HG02885 (cell line): ENCODE measurements at regions not wholly inside any gene's neighbourhood (a gene's known extent, or its start where the extent isn't known, plus 50 kb on each side); places are given as distances from the start of the nearest gene placed in this dataset.

Experiments used
- ATAC-seq: cut with Tn5 transposase; IDR thresholded peaks from one replicate; pipeline ENCODE4 v1.9.1; 2021; ENCODE audit warnings: mild to moderate bottlenecking; ENCODE audit not compliant: unreplicated experiment, poor library complexity

DNA sequence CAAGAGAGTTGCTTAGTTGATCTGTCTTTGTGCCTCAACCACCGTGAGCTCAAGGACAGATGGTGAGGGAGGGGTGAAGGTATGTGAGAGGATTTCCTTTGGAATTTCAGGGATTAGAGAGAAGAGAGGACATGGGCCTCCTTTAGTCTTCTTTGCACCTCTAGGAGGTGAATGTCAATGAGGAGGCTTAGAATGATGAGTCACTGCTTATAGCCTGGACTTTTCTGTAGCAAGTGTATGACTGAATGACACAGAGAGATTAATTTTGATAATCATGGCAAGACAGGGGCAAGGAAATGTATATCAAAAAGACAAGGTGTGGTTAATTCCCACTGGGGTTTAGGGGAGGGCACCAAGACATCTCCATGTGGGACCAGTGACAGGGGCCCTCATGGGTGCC lies 947.3 kb upstream of the TENM4 start:
- no peak for ATAC-seq

DNA sequence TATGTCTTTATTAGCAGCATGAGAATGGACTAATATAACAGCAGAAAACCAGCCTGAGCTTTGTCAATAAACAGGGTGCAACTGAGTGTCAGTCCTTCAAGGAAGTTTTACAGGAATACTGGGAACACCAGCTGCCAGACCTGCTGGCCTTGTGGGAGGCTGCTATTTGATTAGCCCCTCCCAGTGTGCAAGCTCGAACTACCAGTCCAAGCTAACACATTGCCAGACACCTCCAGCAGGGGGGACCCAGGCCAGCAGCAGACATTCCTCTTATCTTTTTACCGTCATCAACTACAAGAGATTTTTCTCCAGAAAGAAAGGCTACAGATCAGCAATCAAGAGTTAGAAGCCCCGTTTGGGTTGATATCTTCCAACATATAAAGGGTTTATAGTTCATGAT lies 942.8 kb upstream of the TENM4 start:
- ATAC-seq, result no peak

- ATAC-seq, result no peak
Observed at GRCh38 chr11:80379620-80380278, 938.9 kb upstream of the TENM4 start.

DNA sequence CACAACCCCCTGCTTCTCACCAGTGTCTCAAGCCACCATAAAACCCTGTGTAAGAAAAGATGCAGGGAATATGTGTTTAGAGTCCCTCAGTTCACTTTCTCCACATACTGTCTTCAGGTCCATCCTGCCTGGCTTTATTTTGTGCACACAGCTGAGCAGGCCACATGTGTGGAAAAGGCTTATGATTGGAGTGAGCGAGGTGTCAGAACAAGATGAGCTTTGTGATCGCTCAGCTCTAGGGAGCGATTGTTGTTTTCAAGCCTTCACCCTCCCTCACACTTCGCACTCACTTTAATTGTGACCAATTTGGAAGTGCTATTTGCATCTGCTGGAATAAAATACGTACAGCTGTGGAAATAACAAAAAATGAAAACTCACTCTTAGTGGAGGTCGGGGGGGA lies 931.1 kb upstream of the TENM4 start:
- no peak for ATAC-seq

DNA sequence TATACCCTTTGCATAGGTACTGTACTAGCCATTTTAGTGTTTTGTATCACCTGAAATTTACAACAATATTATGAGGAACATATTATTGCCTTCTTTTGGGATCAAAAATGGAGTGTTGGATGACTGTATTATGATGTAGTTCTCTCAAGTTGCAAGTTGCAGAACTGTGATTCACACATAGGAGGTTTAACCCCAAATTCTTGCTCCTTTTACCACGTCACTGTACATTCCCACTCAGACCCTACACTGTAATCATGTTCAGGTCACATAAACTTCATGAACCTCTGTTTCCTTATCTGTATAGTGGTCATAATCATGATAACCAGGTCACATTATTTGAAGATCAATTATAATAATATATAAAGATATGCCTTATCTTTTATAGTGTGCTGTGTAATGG lies 925.1 kb upstream of the TENM4 start:
- peak; percentile 12 for ATAC-seq

DNA sequence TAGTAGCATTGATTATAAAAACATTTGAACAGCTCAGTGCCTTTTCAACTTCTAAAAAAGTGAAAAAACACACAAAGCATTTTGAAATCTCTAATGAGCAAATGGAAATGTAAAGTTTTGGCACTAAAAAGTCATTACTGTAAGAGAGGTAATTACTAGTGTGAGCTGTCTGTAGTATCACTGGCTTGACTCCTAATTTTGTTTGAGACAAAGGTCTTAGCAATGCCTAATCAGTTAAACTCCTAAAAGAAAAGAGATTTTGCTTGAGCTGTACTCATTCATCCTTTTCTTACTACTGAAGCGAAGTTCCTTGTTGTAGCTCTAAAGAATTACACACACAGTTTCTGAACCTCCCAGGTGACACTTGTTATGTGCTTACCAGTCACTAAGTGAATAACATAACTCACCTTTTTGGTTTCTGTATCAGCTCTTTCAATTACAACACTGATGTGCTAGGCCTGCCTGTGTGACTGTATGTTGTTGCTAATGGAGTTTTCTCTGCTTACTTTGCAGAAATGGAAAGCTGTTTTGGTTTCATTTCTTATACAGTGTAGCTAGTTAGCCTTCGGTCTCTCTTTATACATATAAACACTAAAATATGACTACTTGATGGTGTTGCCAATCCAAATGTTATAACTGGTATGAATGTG lies 924.4 kb upstream of the TENM4 start:
- peak; percentile 62 for ATAC-seq

- no peak for ATAC-seq
Observed at GRCh38 chr11:80362563-80363340, 921.9 kb upstream of the TENM4 start.

- ATAC-seq, result no peak
Observed at GRCh38 chr11:80355251-80355650, 914.4 kb upstream of the TENM4 start.

DNA sequence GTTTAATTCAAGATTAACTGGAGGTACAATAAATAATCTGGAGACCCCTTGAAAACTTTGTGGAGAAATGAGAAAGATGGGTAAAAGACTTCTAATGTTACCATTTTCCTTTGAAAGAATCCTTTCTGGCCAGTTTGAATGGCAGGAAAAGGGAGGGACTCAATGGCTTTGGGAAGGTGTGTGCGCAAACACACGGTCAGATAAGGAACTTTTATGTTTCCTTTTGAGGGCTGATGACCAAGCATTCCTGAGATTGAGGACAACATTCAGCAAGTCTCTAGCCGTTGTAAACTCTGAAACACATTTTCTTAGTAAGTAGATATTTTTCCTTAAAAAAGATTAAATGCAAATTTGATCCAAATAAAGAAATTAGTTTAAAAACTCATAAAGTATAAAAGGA lies 909.7 kb upstream of the TENM4 start:
- ATAC-seq, result no peak

GRCh38 chr11:80349997-80350396 lies 909.2 kb upstream of the TENM4 start:
- no peak for ATAC-seq

- ATAC-seq, result no peak
Observed at GRCh38 chr11:80346353-80347059, 905.7 kb upstream of the TENM4 start.

- no peak for ATAC-seq
Observed at GRCh38 chr11:80343436-80343835, 902.6 kb upstream of the TENM4 start.

DNA sequence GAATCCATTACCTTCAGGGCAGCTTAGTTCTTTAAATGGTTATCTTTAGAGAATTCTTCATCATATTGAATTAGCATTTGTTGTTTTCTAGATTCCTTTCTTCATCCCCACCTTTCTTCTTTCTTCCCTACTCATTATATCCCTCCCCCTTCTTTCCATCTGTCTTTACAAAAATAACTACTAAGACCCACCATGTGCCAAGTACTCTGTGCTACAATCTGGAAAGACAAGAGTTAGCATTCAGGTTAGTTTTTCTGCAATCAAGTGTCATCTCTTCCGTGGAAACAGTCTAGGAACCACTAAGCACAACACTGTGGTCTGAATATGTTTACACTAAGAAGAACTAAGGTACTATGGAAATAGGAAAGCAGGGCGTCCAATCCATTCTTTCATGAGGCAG lies 897.4 kb upstream of the TENM4 start:
- ATAC-seq, result no peak

DNA sequence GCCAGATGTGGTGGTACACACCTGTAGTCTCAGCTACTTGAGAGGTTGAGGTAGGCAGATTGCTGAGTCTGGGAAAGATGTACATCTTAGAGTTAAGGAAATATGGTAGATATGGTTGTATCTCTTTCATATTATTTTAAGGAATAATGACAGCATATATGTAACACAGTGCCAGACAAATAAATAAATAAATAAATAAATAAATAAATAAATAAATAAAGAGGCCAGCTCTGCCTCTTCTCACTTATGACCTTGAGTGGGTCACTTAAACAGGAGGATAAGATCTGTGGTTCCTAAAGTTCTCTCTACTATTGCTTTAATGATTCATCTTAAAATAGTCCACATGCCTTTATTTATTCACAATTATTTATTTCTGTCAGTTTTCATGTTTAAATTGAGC lies 890.9 kb upstream of the TENM4 start:
- no peak for ATAC-seq

- ATAC-seq, result no peak
Observed at GRCh38 chr11:80330264-80330663, 889.4 kb upstream of the TENM4 start.

DNA sequence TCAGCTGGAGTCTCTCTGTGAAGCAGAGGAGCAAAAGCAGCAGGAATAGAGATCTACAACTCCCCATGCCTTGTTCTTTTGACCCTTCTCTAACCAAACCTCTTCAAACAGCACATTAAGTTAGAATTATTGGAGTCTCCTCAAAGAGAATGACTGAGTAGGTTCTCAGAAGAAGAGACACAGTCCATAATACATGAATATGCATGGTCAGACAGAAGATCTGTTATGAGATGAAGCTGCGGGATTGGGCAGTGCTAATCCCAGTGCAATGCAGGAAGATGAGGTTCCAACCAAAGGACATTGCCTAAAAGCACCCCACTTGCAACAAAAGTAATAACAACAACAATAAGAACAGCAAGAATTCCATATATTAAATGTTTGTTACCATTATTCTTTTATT lies 887.9 kb upstream of the TENM4 start:
- no peak for ATAC-seq

- no peak for ATAC-seq
Observed at GRCh38 chr11:80327956-80328614, 887.3 kb upstream of the TENM4 start.

DNA sequence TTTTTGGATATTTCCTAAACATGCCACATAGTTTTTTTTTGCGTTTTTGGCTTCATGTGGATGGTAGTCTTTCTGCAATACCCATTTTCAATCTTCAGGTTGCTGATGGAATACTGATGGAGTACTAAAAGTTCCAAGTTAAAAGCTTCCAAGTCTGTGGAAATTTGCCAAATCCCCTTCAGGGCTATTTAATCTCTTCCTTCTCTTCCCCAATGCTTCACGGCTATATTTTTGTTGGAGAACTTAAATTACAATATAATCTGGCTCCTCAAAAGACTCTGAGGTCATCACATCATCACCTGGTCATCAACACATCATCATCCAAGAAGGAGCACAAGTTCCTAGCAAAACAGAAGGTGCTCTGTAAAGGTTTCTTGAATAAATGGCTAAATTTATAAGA lies 881.0 kb upstream of the TENM4 start:
- ATAC-seq, result no peak

GRCh38 chr11:80320765-80321164 lies 879.9 kb upstream of the TENM4 start:
- no peak for ATAC-seq

- ATAC-seq, result no peak
Observed at GRCh38 chr11:80320226-80320625, 879.4 kb upstream of the TENM4 start.
